Neural cell (in vitro differentiated cells): ENCODE measurements at regions not wholly inside any gene's neighbourhood (a gene's known extent, or its start where the extent isn't known, plus 50 kb on each side); places are given as distances from the start of the nearest gene placed in this dataset.

Experiments
- EZH2 ChIP-seq: fragments of 200-600, 300-800 bp; shearing (Covaris generic), sonication (generic); IDR thresholded peaks from 2 replicates; pipeline ENCODE4 v1.6.1; 2014; ENCODE audit warnings: antibody characterized with exemption, low read length, borderline replicate concordance, mild to moderate bottlenecking; ENCODE audit not compliant: insufficient read depth, poor library complexity, severe bottlenecking
- POLR2AphosphoS5 ChIP-seq: IDR thresholded peaks from 2 replicates; pipeline ENCODE4 v1.6.1; 2012
- TF ChIP-seq, protein P1 (sequence below): fragments of 450-650 bp; IDR thresholded peaks from 2 replicates; pipeline ENCODE4 v1.5.1; 2014; ENCODE audit warnings: antibody characterized with exemption, mild to moderate bottlenecking, moderate library complexity; ENCODE audit not compliant: poor library complexity, severe bottlenecking
- TF ChIP-seq, protein P2 (sequence below): IDR thresholded peaks from 2 replicates; pipeline ENCODE4 v1.6.1; 2012; ENCODE audit warnings: borderline replicate concordance

DNA sequence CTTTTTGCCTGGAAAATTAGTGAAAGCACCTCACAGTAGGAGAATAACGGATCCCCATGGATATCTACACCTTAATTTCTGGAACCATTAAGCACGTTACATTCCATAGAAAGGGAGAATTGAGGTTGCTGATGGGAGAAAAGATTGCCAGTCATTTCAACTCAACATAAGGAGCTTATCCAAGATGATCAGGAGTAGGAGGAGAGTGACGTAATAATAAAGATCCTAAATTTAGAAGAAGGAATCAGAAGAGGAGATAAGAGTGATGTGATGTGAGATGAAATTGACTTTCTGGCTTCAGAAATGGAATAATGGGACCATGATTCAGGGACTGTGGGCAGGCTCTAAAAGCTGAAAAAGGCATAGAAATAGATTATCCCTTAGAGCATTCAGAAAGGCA, 1017.8 kb upstream of the CHAC2 start:
- no peak for TF ChIP-seq EZH2
- TF ChIP-seq, protein P1, sequence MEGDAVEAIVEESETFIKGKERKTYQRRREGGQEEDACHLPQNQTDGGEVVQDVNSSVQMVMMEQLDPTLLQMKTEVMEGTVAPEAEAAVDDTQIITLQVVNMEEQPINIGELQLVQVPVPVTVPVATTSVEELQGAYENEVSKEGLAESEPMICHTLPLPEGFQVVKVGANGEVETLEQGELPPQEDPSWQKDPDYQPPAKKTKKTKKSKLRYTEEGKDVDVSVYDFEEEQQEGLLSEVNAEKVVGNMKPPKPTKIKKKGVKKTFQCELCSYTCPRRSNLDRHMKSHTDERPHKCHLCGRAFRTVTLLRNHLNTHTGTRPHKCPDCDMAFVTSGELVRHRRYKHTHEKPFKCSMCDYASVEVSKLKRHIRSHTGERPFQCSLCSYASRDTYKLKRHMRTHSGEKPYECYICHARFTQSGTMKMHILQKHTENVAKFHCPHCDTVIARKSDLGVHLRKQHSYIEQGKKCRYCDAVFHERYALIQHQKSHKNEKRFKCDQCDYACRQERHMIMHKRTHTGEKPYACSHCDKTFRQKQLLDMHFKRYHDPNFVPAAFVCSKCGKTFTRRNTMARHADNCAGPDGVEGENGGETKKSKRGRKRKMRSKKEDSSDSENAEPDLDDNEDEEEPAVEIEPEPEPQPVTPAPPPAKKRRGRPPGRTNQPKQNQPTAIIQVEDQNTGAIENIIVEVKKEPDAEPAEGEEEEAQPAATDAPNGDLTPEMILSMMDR: no peak
- TF ChIP-seq, protein P2, sequence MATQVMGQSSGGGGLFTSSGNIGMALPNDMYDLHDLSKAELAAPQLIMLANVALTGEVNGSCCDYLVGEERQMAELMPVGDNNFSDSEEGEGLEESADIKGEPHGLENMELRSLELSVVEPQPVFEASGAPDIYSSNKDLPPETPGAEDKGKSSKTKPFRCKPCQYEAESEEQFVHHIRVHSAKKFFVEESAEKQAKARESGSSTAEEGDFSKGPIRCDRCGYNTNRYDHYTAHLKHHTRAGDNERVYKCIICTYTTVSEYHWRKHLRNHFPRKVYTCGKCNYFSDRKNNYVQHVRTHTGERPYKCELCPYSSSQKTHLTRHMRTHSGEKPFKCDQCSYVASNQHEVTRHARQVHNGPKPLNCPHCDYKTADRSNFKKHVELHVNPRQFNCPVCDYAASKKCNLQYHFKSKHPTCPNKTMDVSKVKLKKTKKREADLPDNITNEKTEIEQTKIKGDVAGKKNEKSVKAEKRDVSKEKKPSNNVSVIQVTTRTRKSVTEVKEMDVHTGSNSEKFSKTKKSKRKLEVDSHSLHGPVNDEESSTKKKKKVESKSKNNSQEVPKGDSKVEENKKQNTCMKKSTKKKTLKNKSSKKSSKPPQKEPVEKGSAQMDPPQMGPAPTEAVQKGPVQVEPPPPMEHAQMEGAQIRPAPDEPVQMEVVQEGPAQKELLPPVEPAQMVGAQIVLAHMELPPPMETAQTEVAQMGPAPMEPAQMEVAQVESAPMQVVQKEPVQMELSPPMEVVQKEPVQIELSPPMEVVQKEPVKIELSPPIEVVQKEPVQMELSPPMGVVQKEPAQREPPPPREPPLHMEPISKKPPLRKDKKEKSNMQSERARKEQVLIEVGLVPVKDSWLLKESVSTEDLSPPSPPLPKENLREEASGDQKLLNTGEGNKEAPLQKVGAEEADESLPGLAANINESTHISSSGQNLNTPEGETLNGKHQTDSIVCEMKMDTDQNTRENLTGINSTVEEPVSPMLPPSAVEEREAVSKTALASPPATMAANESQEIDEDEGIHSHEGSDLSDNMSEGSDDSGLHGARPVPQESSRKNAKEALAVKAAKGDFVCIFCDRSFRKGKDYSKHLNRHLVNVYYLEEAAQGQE: no peak
- TF ChIP-seq POLR2AphosphoS5: no peak
